ENCODE measurements at regions not wholly inside any gene's neighbourhood (a gene's known extent, or its start where the extent isn't known, plus 50 kb on each side); places are given as distances from the start of the nearest gene placed in this dataset.
"Not testable (repeated sequence)": the region's sequence is repeated elsewhere in the genome, so short reads cannot be mapped to it uniquely, and the experiment has no call there.

DNA sequence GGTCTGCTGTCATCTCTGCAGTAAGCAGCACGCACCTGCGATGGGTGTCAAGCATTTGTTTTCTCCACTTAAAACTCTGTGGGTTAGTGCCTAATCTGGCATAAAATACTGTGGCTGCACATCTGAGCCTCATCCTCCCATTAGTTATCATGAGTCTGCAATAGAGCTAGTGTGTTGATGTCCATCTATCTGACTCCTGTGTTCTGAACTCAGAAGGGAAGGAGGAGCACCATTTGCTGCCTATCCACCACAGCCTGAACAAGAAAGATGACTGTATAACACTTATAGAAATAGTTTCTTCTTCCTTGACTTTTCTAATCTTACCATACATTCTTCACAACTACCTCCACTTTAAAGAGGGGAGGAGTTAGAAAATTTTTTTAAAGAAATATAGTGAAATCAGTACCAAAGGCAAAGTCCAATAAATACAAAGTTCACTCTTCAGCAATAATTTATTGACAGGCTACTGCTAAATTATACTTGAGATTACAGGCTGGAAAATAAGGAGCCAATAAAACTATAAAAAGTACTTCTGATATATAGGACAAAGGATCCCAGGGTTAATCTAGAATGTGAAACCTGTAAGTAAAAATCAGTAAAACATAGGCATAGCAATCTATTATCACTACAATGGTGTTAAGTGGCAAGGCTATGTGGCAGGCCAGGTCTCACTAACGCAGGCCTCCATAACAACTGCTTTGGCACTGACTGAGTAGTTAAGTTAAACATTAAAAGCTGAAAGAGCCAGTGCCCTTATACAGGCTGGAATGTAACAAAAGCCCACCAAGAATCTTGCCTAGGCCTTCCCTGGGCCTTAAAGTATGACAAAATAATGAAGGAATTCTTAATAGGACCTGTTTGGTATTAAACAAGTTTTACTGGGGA lies 70.2 kb downstream of the LGALS9C start:
- not testable (repeated sequence) for DNase-seq

DNA sequence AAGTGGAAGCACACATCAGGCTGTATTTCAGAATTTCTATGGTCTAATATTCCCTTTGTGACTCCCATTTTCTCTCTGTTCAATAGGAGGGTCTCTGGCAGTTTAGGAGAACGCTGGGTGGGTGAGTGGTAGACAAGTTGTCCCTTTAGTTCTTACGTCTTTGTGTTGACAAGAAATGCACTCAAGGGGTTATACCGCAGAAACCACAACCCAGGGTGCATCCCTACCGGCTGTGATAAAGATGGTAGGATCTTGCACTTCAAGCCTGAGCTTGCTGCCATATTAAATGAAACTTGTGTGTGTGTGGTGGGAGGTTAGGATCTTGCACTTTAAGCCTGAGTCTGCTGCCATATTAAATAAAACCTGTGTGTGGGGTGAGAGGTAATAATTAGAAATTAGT lies 80.5 kb downstream of the LGALS9C start:
- not testable (repeated sequence) for DNase-seq

GRCh38 chr17:18563381-18564098 lies 80.7 kb downstream of the TBC1D28 start:
- DNase-seq: peak in 1 of 2 donors; percentile 17

DNA sequence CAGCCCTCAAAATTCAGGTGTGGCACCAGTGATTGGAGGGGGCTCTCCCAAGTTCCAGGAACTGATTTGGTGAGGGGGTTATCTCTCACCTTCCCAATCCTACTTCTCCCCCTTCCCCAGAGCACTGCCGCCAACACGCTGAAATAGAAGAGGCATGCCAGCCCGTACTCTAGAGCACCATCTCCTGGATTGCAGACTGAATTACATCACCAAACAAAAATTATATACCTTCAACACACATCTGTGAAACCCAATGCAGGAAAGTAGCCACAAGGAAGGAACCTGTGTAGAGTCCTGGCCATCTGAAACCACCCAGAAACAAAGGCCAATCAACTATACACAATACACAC lies 80.1 kb downstream of the TBC1D28 start:
- DNase-seq: peak; percentile 20 to 25

DNA sequence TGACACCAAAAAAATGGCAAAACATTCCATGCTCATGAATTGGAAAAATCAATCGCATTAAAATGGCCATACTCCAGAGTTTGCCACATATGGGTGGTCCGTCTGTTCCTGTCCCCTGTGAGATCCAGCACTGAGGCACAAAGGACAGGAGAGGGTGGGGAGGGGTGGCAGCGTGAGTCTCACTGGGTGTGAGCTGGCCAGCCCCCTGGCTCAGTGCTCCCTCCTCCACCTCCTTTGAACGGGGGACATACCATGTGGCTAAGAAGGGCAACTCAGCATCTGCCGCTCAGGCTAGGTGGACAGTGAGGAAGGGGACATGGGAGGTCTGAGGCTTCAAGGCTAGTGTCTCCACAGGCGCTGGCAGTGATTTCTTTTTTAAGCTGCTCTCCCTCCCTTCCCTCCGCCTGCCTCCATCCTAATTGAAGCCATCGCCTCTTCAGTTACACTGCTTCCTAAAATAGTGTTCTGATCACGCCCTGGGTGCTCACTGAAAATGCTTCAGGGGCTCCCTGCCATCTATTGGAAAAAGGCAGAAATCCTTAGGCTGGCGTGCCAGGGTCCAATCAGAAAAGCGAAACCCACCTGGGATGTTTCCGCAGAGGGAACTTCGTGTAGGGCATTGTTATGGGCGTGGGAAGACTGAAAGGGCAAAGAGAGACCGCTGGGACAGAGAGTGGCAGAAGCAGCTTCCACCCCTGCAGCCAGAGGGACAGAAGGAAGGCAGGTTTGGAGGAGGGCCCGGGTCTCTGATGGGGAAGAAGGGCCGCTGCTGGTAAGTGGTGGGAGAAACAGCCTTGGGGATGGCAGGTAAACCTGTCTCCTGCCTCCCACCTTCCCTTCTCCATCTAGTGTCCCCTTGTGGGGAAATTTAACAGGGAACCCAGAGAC lies 75.8 kb downstream of the TBC1D28 start:
- DNase-seq: not testable (repeated sequence)

DNA sequence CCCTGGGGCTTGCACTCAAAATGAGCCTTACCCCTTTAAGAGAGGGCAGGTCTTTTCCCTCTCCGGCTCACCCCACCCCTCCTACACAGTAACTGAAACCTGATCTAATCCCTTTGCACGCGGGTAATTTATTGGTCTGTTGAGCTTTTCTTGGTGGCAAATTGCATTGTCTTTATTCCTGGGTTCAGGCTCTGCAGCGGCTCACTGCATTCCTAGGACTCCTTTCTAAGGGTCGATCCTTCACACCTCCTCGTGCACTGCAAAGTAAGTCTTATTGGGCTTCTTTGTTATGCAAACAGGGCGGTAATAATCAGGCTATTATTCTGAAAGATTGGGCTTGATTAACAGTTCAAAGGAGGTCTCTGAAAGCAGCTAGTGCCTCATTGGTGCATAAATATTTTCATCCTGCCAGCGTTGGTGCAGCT lies 74.7 kb downstream of the TBC1D28 start:
- not testable (repeated sequence) for DNase-seq

- DNase-seq: not testable (repeated sequence)
Observed at GRCh38 chr17:18572536-18572935, 71.7 kb downstream of the TBC1D28 start.

DNA sequence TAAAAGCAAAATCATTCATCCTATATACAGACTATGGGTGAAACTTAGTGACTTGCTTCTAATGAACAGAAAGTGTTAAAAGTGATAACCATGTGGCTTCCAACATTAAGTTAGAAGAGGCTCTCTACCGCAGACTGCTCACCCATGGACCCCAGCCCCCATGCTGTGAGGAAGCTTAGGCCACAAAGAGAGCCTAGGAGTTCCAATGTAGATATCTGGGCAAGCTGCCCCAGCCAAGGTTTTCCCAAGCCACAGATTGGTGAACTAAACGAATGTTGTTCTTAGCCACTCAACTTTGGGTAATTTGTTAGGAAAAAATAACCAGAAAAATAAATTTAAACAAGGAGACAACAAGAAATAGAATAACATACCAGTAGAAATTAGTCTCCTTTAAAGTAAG lies 70.1 kb downstream of the TBC1D28 start:
- not testable (repeated sequence) for DNase-seq

All from stimulated activated CD4-positive, alpha-beta T cell treated with anti-CD3 and anti-CD28 coated beads, Interleukin-2, amount 100 ng/mL, for 24 hours (primary cell).